ENCODE measurements at regions not wholly inside any gene's neighbourhood (a gene's known extent, or its start where the extent isn't known, plus 50 kb on each side); places are given as distances from the start of the nearest gene placed in this dataset.
"Not testable (repeated sequence)": the region's sequence is repeated elsewhere in the genome, so short reads cannot be mapped to it uniquely, and the experiment has no call there.

- H3K9me3 Mint-ChIP-seq; H3K27me3 Mint-ChIP-seq (ENCODE audit: low read depth); H3K36me3 Mint-ChIP-seq (ENCODE audit: low read depth); H3K27ac Mint-ChIP-seq; H3K4me3 Mint-ChIP-seq: not testable (repeated sequence)
- peaks cover 20% of the 10 kb centered on the region for H3K4me1 Mint-ChIP-seq (ENCODE audit: low read depth)
Measured at GRCh38 chr2:111465521-111465920, 344.8 kb downstream of the BCL2L11 start.

DNA sequence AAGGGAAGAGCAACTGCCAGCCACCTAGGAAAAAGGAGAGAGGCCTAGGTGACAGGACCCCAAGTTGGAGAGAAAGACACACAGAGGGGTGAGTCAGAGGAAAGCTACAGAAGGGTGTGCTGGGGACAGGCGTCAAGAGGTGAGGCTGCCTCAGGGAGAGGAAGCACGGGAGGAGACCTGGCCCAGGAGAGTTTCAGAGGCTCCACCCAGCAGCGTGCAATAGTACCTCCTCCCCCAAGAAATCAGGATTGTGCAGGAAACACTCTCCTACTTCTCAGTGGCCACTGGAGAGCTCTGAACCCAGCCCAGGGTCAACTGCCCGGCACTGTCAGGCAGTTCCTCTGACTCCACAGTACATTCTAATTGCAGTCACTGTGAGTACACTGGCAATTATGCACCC, 346.0 kb downstream of the BCL2L11 start:
- H3K27ac Mint-ChIP-seq; H3K9me3 Mint-ChIP-seq; H3K36me3 Mint-ChIP-seq (ENCODE audit: low read depth); H3K27me3 Mint-ChIP-seq (ENCODE audit: low read depth): not testable (repeated sequence)
- Mint-ChIP-seq H3K4me1 (ENCODE audit: low read depth) (peaks cover 15% of the 10 kb centered on the region), H3K4me3 (peak overlapping the region; percentile 21)

DNA sequence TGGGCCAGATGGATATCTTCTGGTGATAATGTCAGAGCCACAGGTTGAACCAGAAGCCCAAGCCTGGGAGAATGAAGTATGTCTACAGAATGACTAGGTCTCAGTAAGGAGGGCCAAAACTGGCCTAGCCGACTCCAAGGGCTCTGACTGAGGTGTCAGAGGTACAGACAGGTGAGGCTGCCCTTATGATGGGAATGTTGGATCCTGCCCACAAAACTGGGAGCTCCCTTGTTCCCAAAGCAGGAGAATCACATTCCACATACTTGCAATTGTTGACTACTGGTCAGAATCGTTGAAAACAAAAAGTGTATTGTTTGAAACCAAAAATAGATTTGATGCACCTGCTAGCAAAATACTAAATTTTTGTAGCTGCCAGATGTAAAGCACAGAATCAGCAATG, 350.2 kb downstream of the BCL2L11 start:
- Mint-ChIP-seq H3K4me1 (ENCODE audit: low read depth) (peaks cover 20% of the 10 kb centered on the region), H3K36me3 (ENCODE audit: low read depth) (peaks cover 15% of the 10 kb centered on the region)
- not testable (repeated sequence) for H3K4me3 Mint-ChIP-seq; H3K27ac Mint-ChIP-seq; H3K27me3 Mint-ChIP-seq (ENCODE audit: low read depth); H3K9me3 Mint-ChIP-seq

- not testable (repeated sequence) for H3K27ac Mint-ChIP-seq; H3K27me3 Mint-ChIP-seq (ENCODE audit: low read depth); H3K9me3 Mint-ChIP-seq; H3K4me3 Mint-ChIP-seq
- Mint-ChIP-seq H3K4me1 (ENCODE audit: low read depth) (peaks cover 17% of the 10 kb centered on the region), H3K36me3 (ENCODE audit: low read depth) (peaks cover 15% of the 10 kb centered on the region)
Measured at GRCh38 chr2:111471791-111472530, 351.2 kb downstream of the BCL2L11 start.

- H3K27ac Mint-ChIP-seq: peak overlapping the region; percentile 42
- H3K4me1 Mint-ChIP-seq (ENCODE audit: low read depth): peaks cover 18% of the 10 kb centered on the region
- not testable (repeated sequence) for H3K4me3 Mint-ChIP-seq; H3K27me3 Mint-ChIP-seq (ENCODE audit: low read depth); H3K9me3 Mint-ChIP-seq
- peaks cover 15% of the 10 kb centered on the region for H3K36me3 Mint-ChIP-seq (ENCODE audit: low read depth)
Measured at GRCh38 chr2:111472844-111473403, 352.2 kb downstream of the BCL2L11 start.

DNA sequence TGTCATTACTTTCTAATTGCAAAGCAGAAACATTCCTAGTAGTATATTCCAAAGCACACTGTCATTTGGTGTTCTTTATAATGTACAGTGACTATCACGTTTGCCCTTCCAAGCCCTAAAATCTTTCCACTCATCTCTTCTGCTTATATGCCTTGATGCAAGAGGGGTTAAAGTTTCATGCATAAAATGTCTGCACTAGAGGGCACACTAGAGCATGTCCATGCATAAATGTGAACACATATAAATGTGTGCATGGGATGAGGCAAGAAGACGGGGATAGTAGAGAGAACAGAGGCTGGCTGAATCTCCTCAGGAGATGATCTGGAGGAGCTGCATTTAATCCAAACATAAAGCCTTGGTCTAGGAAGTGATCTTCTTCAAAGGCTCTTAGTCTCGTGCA, 352.8 kb downstream of the BCL2L11 start:
- not testable (repeated sequence) for H3K9me3 Mint-ChIP-seq; H3K4me3 Mint-ChIP-seq; H3K27me3 Mint-ChIP-seq (ENCODE audit: low read depth); H3K27ac Mint-ChIP-seq
- Mint-ChIP-seq H3K4me1 (ENCODE audit: low read depth) (peaks cover 19% of the 10 kb centered on the region), H3K36me3 (ENCODE audit: low read depth) (peaks cover 15% of the 10 kb centered on the region)

GRCh38 chr2:111474198-111474705, 353.5 kb downstream of the BCL2L11 start:
- not testable (repeated sequence) for H3K27me3 Mint-ChIP-seq (ENCODE audit: low read depth); H3K9me3 Mint-ChIP-seq; H3K4me3 Mint-ChIP-seq; H3K27ac Mint-ChIP-seq
- H3K4me1 Mint-ChIP-seq (ENCODE audit: low read depth): peaks cover 25% of the 10 kb centered on the region
- H3K36me3 Mint-ChIP-seq (ENCODE audit: low read depth): peaks cover 15% of the 10 kb centered on the region

GRCh38 chr2:111478335-111478734, 357.6 kb downstream of the BCL2L11 start:
- not testable (repeated sequence) for H3K4me3 Mint-ChIP-seq; H3K27me3 Mint-ChIP-seq (ENCODE audit: low read depth); H3K9me3 Mint-ChIP-seq; H3K27ac Mint-ChIP-seq
- Mint-ChIP-seq H3K36me3 (ENCODE audit: low read depth) (peaks cover 17% of the 10 kb centered on the region), H3K4me1 (ENCODE audit: low read depth) (peaks cover 34% of the 10 kb centered on the region)

DNA sequence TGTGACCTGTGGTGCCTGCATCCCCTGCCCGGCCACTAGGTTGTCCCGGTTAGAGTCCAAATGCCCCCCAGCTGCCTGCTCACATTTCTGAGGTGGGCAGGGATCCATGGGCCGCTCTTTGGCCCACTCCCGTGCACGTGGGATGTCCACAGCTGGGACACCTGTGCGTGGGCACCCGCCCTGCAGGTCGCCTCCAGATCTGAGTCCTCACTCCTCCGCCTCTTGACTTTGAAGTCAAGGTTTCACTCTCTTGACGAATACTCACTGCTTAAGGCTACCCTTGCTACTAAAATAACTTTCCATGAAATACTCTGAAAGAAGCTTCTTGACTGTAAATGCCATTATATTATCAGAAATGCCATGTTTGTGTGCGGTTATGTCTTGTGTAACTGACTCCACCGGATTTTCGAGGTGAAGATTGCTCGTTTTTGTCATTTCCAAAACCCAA, 358.2 kb downstream of the BCL2L11 start:
- not testable (repeated sequence) for H3K9me3 Mint-ChIP-seq; H3K27me3 Mint-ChIP-seq (ENCODE audit: low read depth)
- peaks cover 35% of the 10 kb centered on the region for H3K4me1 Mint-ChIP-seq (ENCODE audit: low read depth)
- peaks cover 16% of the 10 kb centered on the region for H3K36me3 Mint-ChIP-seq (ENCODE audit: low read depth)
- peak overlapping the region; percentile 85 for H3K27ac Mint-ChIP-seq
- peak overlapping the region; percentile 65 for H3K4me3 Mint-ChIP-seq

DNA sequence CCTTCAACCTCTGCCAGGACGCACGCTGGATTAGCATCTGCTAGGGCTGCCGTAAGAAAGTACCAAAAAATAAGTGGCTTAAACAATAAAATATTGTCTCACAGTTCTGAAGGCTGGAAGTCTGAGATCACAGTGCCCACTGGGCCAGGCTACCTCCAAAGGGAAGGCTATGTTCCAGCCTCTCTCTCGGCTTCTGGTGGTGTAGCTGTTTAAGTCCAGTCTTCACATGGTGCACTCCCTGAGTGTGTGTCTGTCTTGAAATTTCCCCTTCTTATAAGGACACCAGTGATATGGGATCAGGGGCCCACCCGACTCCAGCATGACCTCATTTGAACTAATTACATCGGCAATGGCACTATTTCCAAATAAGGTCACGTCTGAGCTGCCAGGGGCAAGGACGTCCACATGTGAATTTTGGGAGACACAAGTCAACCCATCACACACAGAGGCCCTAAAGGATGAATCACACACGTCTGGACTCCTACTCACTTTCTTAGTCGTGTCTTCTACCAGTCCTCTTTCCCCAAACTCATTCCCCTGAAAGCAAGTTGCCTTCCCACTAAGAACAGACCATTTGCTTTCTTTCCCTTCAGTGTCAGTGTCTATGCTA, 359.4 kb downstream of the BCL2L11 start:
- H3K4me1 Mint-ChIP-seq (ENCODE audit: low read depth): peaks cover 34% of the 10 kb centered on the region
- H3K27ac Mint-ChIP-seq: peak overlapping the region; percentile 85
- H3K36me3 Mint-ChIP-seq (ENCODE audit: low read depth): peaks cover 15% of the 10 kb centered on the region
- H3K4me3 Mint-ChIP-seq: peak overlapping the region; percentile 61
- not testable (repeated sequence) for H3K9me3 Mint-ChIP-seq; H3K27me3 Mint-ChIP-seq (ENCODE audit: low read depth)

DNA sequence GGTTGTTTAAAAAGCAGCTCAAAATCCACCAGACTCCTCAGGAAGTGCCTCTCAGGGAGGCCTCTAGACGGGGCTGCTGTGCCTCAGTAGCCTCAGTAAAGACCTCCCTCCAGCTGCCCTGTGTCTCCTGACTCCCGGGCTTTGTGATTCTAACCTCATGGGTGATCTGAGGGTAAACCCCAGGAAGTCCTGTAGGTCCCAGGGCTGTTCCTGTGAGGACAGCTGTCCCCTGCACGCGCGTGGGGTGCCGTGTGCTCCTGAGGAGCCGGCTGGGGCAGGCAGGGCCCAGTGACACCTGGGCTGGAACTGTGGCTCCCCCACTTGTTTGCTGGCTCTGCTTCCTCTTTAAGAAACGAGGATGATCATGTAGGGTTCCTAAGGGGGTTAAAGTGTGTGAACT, 359.9 kb downstream of the BCL2L11 start:
- peak overlapping the region; percentile 85 for H3K27ac Mint-ChIP-seq
- H3K27me3 Mint-ChIP-seq (ENCODE audit: low read depth); H3K9me3 Mint-ChIP-seq: not testable (repeated sequence)
- H3K4me1 Mint-ChIP-seq (ENCODE audit: low read depth): peaks cover 36% of the 10 kb centered on the region
- H3K4me3 Mint-ChIP-seq: peak overlapping the region; percentile 61
- peaks cover 15% of the 10 kb centered on the region for H3K36me3 Mint-ChIP-seq (ENCODE audit: low read depth)

- Mint-ChIP-seq H3K27ac (peak overlapping the region; percentile 38), H3K36me3 (ENCODE audit: low read depth) (peaks cover 16% of the 10 kb centered on the region), H3K4me1 (ENCODE audit: low read depth) (peaks cover 39% of the 10 kb centered on the region)
- not testable (repeated sequence) for H3K4me3 Mint-ChIP-seq; H3K27me3 Mint-ChIP-seq (ENCODE audit: low read depth); H3K9me3 Mint-ChIP-seq
Measured at GRCh38 chr2:111481219-111481618, 360.5 kb downstream of the BCL2L11 start.

- Mint-ChIP-seq H3K36me3 (ENCODE audit: low read depth) (peaks cover 16% of the 10 kb centered on the region), H3K4me1 (ENCODE audit: low read depth) (peaks cover 36% of the 10 kb centered on the region), H3K27ac (peak overlapping the region; percentile 75)
- H3K4me3 Mint-ChIP-seq; H3K27me3 Mint-ChIP-seq (ENCODE audit: low read depth); H3K9me3 Mint-ChIP-seq: not testable (repeated sequence)
Measured at GRCh38 chr2:111482987-111483679, 362.4 kb downstream of the BCL2L11 start.

- not testable (repeated sequence) for H3K4me3 Mint-ChIP-seq; H3K9me3 Mint-ChIP-seq; H3K27me3 Mint-ChIP-seq (ENCODE audit: low read depth); H3K27ac Mint-ChIP-seq
- Mint-ChIP-seq H3K36me3 (ENCODE audit: low read depth) (peaks cover 18% of the 10 kb centered on the region), H3K4me1 (ENCODE audit: low read depth) (peaks cover 35% of the 10 kb centered on the region)
Measured at GRCh38 chr2:111484097-111484496, 363.4 kb downstream of the BCL2L11 start.

DNA sequence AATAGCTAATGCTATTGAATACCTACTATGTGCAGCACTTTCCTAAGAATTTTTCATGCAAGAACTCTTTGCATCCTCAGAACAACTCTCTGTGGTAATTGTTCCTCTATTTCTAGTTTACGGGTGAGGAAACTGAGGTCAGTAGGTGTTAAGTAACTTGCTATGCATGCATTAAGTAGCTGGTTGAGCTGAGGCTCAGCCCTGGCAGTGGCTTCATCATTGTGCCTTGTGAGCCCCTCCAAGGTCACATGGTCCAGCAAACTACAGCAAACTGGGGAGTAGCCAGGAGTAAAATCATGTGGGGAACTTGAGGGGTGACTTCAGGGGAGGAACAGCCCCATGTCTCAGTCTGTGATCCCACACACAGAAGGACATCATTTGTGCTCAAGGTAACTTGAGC, 365.2 kb downstream of the BCL2L11 start:
- Mint-ChIP-seq H3K27ac (peak overlapping the region; percentile 87), H3K36me3 (ENCODE audit: low read depth) (peaks cover 12% of the 10 kb centered on the region), H3K4me3 (peak overlapping the region; percentile 54), H3K4me1 (ENCODE audit: low read depth) (peaks cover 25% of the 10 kb centered on the region)
- H3K9me3 Mint-ChIP-seq; H3K27me3 Mint-ChIP-seq (ENCODE audit: low read depth): not testable (repeated sequence)

All from T-helper 1 cell treated with Interleukin-12 subunit alpha and Interleukin-12 subunit beta and Interleukin-4 antibody, amounts not matched to agents 30 μg/mL and 1 μg/mL, for 36 hours (primary cell).